RWPE1 (cell line): ENCODE measurements at regions not wholly inside any gene's neighbourhood (a gene's known extent, or its start where the extent isn't known, plus 50 kb on each side); places are given as distances from the start of the nearest gene placed in this dataset.

ENCODE experiments used
- CTCF ChIA-PET: fragments of 350-600 bp; sonication (Branson Sonifier 250); formaldehyde crosslinking; extraction: SDS; loops from one replicate; lab custom pipeline; 2021; lab: Yijun Ruan, JAX
- POLR2A ChIA-PET: fragments of 400-600 bp; formaldehyde crosslinking; extraction: SDS; loops from one replicate; lab custom pipeline; 2020; ENCODE audit warnings: antibody characterized with exemption; ENCODE audit not compliant: low non-redundant PET; lab: Yijun Ruan, JAX
- DNase-seq: peaks from one replicate; pipeline ENCODE4 v3.0.0; 2012; ENCODE audit warnings: low spot score
- H3K27ac ChIP-seq: fragments of 450-650 bp; 2 replicates; pipeline ENCODE4 v1.5.1; 2017
- CTCF ChIP-seq: fragments of 450-650 bp; conservative IDR thresholded peaks from 2 replicates; pipeline ENCODE4 v1.5.1; 2017; ENCODE audit warnings: low read depth, mild to moderate bottlenecking

GRCh38 chr22:23405366-23405851, 174.7 kb downstream of the IGLL1 start:
- TF ChIP-seq CTCF: no peak
- no peak for DNase-seq
- ChIA-PET CTCF (interaction anchor here (0.6 to 0.7 kb wide), 2 partner anchors 60 to 489 kb away, joined by 3 to 5 read pairs; partner anchors contain the start of gene MIF), POLR2A (no interaction called here)
- no peak overlapping the region for H3K27ac ChIP-seq

- POLR2A ChIA-PET: no interaction called here
- no peak for TF ChIP-seq CTCF
Measured at GRCh38 chr22:23404689-23405365, 175.3 kb downstream of the IGLL1 start.

GRCh38 chr22:23403720-23404688, 176.1 kb downstream of the IGLL1 start:
- H3K27ac ChIP-seq: no peak overlapping the region
- no peak for TF ChIP-seq CTCF
- DNase-seq: no peak
- CTCF ChIA-PET: no interaction called here
- POLR2A ChIA-PET: no interaction called here

More at GRCh38 chr22:23404689-23405365, 175.3 kb downstream of the IGLL1 start:
- H3K27ac ChIP-seq: no peak overlapping the region
- no peak for DNase-seq
- CTCF ChIA-PET: no interaction called here

GRCh38 chr22:23403152-23403719, 176.9 kb downstream of the IGLL1 start:
- TF ChIP-seq CTCF: no peak
- DNase-seq: no peak
- ChIA-PET POLR2A (no interaction called here), CTCF (no interaction called here)
- H3K27ac ChIP-seq: no peak overlapping the region

- ChIA-PET CTCF (no interaction called here), POLR2A (no interaction called here)
- peak; percentile 70 for TF ChIP-seq CTCF
- H3K27ac ChIP-seq: no peak overlapping the region
- peak; percentile 74 for DNase-seq
Measured at GRCh38 chr22:23402275-23403151, 177.6 kb downstream of the IGLL1 start.
